HG02884 (cell line): ENCODE measurements at regions not wholly inside any gene's neighbourhood (a gene's known extent, or its start where the extent isn't known, plus 50 kb on each side); places are given as distances from the start of the nearest gene placed in this dataset.
"Not testable (repeated sequence)": the region's sequence is repeated elsewhere in the genome, so short reads cannot be mapped to it uniquely, and the experiment has no call there.

Experiments
- ATAC-seq: cut with Tn5 transposase; IDR thresholded peaks from one replicate; pipeline ENCODE4 v1.9.1; 2021; ENCODE audit warnings: mild to moderate bottlenecking, moderate library complexity; ENCODE audit not compliant: unreplicated experiment

GRCh38 chr20:22690616-22691179, 106.3 kb upstream of the FOXA2 start:
- no peak for ATAC-seq

GRCh38 chr20:22691369-22692118, 107.2 kb upstream of the FOXA2 start:
- ATAC-seq, result peak; percentile 62

- no peak for ATAC-seq
These were observed 107.7 kb upstream of the FOXA2 start for GRCh38 chr20:22692119-22692475.

- ATAC-seq, result not testable (repeated sequence)
These were observed 108.2 kb upstream of the FOXA2 start for GRCh38 chr20:22692620-22693019.

- no peak for ATAC-seq
These were observed 112.4 kb upstream of the FOXA2 start for GRCh38 chr20:22696759-22697158.

GRCh38 chr20:22698259-22698842, 114.0 kb upstream of the FOXA2 start:
- no peak for ATAC-seq

- ATAC-seq, result no peak
These were observed 115.0 kb upstream of the FOXA2 start for GRCh38 chr20:22699396-22699795.

- ATAC-seq, result no peak
These were observed 116.0 kb upstream of the FOXA2 start for GRCh38 chr20:22700367-22700766.

- ATAC-seq, result no peak
These were observed 117.4 kb upstream of the FOXA2 start for GRCh38 chr20:22701679-22702308.

GRCh38 chr20:22703843-22704242, 119.5 kb upstream of the FOXA2 start:
- ATAC-seq, result no peak

GRCh38 chr20:22711971-22712755, 127.8 kb upstream of the FOXA2 start:
- ATAC-seq, result no peak

GRCh38 chr20:22716821-22717351, 132.5 kb upstream of the FOXA2 start:
- ATAC-seq, result no peak

GRCh38 chr20:22717466-22717865, 133.1 kb upstream of the FOXA2 start:
- no peak for ATAC-seq

GRCh38 chr20:22719167-22719591, 134.8 kb upstream of the FOXA2 start:
- ATAC-seq, result no peak

- ATAC-seq, result no peak
These were observed 135.8 kb upstream of the FOXA2 start for GRCh38 chr20:22720206-22720605.

- ATAC-seq, result no peak
These were observed 138.4 kb upstream of the FOXA2 start for GRCh38 chr20:22722811-22723210.

- no peak for ATAC-seq
These were observed 139.3 kb upstream of the FOXA2 start for GRCh38 chr20:22723659-22724058.

GRCh38 chr20:22728146-22728745, 143.9 kb upstream of the FOXA2 start:
- no peak for ATAC-seq

GRCh38 chr20:22729180-22729579, 144.8 kb upstream of the FOXA2 start:
- no peak for ATAC-seq

GRCh38 chr20:22729616-22730236, 145.4 kb upstream of the FOXA2 start:
- ATAC-seq, result no peak
